NCI-H2227 treated with DMSO at 0.1 percent for 48 hours (cell line): ENCODE measurements at regions not wholly inside any gene's neighbourhood (a gene's known extent, or its start where the extent isn't known, plus 50 kb on each side); places are given as distances from the start of the nearest gene placed in this dataset.
"Not testable (repeated sequence)": the region's sequence is repeated elsewhere in the genome, so short reads cannot be mapped to it uniquely, and the experiment has no call there.

Experiments used
- DNase-seq: peaks from one replicate; lab custom pipeline; 2025; lab: John Stamatoyannopoulos, UW

- peak; percentile 3 for DNase-seq
Observed at GRCh38 chr7:142603870-142604448, 145.3 kb upstream of the PRSS1 start.

DNA sequence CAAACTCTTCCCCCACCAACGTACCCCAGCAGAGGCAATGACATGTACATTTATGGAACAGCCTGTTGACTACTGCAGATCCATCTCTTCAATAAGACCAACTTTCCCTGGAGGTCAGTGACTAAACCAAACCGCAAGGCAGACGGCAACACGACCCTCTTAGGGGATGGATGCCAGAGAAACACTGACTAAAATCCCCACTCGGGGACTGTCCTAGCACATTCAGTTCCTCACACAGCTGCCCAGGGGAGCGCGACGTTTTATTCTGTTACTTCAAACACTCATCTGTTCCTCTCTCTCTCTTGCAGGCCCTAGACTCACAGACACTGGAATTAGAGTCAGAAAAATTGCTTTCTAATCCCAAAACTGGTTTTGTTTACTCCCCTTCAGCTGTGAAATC lies 146.5 kb upstream of the PRSS1 start:
- no peak for DNase-seq

GRCh38 chr7:142602183-142602582 lies 147.1 kb upstream of the PRSS1 start:
- DNase-seq: no peak

DNA sequence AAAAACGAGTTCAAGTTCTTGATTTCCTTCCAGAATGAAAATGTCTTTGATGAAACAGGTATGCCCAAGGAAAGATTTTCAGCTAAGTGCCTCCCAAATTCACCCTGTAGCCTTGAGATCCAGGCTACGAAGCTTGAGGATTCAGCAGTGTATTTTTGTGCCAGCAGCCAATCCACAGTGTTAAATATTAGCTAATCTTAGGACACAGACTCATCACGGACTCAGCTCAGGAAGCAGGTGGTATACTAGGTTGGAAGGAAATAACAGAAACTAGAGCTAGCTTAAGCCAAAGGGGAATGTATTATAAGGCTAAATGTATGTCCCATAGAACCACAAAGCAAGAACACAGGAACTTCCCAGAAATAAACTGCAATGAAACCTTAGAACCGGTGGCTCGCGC lies 151.0 kb upstream of the PRSS1 start:
- DNase-seq: no peak

DNA sequence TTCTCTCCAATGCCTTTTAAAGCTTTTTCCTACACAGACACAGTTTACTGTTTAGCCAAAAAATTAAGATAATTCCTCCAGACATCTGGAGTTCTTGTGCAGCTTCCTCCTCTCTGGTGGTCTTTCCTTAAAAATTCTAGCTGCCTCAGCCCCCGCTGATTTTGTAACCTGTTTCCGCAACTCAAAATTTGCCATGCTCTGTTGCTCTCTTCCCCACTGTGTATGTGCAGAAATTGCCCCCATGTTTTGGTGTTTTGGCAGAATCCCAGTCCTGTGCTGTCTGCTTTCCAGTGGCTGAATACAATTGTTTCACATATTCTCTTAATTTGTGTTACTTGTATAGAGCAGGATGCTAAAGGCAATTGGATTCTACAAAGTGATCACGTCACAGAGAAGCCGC lies 151.7 kb upstream of the PRSS1 start:
- no peak for DNase-seq

- no peak for DNase-seq
Observed at GRCh38 chr7:142595816-142596516, 153.3 kb upstream of the PRSS1 start.

GRCh38 chr7:142594078-142594477 lies 155.2 kb upstream of the PRSS1 start:
- DNase-seq: no peak

DNA sequence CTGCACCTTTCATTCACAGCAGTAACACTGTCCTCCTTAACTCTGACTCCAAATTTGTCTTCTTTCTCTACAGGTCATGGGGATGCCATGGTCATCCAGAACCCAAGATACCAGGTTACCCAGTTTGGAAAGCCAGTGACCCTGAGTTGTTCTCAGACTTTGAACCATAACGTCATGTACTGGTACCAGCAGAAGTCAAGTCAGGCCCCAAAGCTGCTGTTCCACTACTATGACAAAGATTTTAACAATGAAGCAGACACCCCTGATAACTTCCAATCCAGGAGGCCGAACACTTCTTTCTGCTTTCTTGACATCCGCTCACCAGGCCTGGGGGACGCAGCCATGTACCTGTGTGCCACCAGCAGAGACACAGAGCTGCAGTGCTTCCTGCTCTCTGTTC lies 156.2 kb upstream of the PRSS1 start:
- no peak for DNase-seq

- DNase-seq: no peak
Observed at GRCh38 chr7:142592664-142593063, 156.6 kb upstream of the PRSS1 start.

DNA sequence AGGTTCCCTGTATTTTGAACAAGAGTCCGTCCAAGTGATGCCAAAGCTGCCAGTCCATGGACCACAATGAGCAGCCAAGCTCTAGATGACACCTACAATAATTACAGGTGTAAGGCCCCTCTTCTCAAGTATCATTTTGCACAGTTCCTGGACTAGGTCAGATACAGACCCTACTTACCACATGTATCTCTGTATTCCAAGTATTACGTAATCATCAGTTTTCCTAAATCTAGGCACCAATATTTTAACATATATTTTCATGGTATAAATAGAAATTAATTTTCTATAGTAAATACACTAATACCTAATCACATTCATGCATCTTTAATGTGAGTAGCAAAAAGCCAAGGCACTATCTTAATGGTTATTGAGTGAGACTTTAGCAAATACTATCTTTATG lies 157.0 kb upstream of the PRSS1 start:
- no peak for DNase-seq

DNA sequence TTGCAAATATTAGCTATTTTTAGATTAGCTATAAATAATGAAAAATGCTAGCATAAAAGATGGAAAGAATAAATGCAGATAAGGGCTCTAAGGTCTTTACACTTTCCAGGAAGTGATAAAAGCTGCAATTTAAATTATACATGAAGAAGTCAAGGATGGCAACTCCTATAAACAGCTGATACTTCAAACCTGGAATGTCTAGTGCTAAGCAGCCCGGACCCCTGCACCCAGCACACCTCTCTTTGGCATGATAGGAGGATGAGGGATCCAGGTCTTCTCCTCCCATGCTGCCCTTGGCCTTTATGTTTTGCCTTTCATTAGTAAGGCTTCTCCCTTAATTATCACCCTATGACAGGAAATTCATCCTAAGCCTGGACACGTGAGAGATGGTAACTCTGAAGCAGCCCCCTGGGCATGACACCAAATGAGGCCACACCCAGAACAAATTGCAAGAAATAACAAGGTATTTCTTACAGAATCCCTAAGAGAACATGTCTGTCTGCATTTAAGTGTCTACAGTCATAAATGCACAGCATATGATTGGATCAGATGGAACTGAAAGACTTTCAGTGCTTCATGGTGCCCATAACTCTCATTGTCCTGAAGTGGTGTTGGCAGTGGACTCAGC lies 158.3 kb upstream of the PRSS1 start:
- DNase-seq: no peak

DNA sequence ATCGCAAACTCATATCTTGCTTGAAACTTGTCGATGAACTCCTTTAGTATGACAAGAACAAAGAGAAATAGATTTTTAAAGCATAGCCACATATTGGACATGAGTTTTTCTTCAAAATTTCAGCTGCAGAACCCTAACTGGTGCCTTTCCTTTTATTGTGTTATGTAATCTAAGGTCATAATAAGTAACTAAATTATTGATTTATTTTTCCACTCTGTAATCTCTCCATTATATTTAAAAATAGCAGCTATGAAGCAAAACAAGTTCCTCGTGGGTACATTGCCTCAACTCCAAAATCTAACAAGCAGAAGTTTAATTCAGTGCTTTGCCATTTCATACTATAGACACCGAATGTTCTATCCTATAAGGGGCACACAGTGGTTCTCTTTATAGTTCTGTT lies 159.2 kb upstream of the PRSS1 start:
- DNase-seq: no peak

DNA sequence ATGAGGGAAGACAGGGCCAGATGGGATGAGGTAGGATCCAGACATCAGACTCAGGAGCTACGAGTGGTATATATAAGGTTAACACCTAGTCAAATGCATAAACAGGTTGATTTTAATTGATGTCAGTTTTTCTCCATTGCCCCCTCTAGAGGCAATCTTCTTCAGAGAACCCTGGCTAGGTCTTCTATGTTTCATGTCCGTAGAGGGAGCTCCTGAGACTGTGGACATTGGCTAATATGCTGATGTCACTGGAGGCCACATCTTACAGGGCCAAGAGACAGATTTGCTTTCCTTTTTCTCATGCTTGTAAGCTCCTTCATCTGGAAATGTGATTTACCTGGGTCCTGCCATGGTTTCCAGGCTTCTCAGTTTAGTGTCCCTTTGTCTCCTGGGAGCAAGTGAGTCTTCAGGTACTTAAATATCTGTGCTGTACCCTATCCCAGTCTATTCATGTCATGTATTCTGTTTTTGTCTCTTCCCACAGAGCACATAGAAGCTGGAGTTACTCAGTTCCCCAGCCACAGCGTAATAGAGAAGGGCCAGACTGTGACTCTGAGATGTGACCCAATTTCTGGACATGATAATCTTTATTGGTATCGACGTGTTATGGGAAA lies 161.6 kb upstream of the PRSS1 start:
- no peak for DNase-seq

DNA sequence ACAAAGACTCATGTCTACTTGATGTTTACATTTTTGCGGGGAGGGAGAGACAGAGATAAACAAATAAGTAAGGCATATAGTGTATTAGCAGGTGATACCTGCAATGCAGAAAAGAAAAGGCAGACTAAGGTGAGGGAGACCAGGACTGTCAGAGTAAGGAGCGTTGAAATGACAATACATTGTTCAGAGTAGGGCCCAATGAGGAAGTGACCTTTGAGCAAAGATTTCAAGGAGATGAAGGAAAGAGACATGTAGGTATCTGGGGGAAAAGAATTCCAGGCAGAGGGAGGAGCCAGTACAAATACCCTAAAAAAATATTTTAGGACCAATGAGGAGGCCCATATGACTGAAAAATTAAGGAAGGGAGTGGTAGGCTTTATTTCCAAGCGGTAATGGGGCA lies 162.7 kb upstream of the PRSS1 start:
- no peak for DNase-seq

GRCh38 chr7:142585425-142585824 lies 163.8 kb upstream of the PRSS1 start:
- DNase-seq: no peak

DNA sequence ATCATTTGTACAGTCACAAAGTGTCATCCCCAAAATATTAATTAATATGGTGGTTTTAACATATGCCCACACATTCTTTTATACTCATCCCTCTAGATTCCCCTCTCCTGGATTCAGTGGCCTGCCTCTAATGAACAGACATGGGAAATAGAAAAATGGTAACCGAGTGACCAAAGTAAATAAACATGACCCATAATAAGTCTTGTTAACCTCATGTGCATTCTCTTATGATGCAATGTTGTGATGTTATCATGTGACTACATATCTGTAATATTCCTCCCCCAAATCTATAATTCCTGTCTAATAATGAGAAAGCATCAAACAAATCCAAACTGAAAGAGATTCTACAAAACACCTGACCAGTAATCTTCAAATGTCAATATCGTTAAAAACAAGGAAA lies 164.5 kb upstream of the PRSS1 start:
- DNase-seq: no peak

GRCh38 chr7:142583446-142583845 lies 165.8 kb upstream of the PRSS1 start:
- no peak for DNase-seq

DNA sequence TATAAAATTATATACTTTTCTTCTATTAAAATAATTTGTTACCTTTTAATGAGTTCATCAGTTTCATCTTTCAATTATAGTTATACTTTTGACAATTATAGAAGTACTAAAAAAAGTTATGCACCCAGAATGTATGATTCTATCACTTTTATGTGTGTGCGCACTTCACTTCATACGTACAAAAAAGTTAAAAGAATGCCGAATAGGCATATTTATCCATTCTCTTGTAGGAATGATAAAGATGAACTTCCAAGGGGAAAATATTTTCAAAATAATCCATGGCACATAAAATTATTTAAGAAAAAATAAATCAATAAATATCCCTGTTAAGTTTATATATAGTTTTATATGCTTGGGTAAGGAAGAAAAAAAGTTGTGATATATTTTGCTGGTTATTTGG lies 166.9 kb upstream of the PRSS1 start:
- no peak for DNase-seq

- no peak for DNase-seq
Observed at GRCh38 chr7:142581341-142581740, 167.9 kb upstream of the PRSS1 start.

DNA sequence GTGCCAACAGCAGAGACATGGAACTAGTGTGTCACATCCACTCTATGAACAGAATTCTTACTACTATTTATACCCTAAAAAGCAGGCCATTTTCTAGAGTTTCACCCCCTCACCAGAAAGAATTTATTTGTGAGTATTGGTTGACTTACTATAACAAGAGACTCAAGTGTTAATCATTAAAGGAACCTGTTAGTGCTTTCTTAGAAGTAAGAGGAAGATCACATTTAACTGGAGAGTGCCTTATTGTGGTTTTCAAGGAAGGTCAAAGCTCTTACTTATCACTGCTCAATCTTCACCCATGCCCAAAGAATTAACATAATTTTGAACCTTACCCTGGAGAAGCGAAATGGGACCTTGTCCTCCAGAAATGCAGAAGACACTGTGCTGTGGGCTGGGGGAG lies 169.3 kb upstream of the PRSS1 start:
- DNase-seq: no peak

DNA sequence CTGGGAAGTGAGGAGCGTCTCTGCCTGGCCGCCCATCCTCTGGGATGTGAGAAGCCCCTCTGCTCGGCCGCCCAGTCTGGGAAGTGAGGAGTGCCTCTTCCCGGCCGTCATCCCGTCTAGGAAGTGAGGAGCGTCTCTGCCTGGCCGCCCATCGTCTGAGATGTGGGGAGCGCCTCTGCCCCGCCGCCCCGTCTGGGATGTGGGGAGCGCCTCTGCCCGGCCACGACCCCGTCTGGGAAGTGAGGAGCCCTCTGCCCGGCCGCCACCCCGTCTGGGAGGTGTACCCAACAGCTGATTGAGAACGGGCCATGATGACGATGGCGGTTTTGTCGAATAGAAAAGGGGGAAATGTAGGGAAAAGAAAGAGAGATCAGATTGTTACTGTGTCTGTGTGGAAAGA lies 173.9 kb upstream of the PRSS1 start:
- not testable (repeated sequence) for DNase-seq

DNA sequence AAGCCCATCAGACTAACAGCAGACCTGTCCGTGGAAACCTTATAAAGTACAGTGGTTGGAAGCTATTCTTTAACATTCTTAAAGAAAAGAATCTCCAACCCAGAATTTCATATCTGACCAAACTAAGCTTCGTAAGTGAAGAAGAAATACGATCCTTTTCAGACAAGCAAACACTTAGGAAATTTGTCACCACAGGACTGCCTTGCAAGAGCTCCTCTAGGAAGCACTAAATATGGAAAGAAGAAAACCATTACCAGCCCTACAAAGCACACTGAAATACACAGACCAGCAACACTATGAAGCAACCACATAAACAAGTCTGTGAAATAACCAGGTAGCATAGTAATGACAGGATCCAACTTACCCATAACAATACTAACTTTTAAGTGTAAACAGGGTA lies 177.7 kb upstream of the PRSS1 start:
- DNase-seq: no peak

DNA sequence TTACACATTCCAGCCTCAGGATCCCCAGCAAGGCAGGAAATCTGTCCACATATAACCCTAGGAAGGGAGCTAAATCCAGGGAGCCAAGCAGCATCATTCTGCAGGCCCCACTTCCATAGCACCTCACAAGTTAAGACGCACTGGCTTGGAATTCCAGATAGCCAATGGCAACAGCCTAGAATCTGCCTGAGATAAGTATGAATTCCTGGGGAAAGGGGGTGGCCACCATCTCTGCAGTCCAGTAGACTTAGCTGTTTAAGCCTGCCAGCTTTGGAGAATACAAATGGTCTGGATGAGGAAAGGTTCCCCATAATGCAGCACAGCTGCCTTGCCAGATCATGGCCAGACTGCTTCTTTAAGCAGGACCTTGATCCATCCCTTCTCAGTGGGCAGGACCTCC lies 179.4 kb upstream of the PRSS1 start:
- no peak for DNase-seq
